Natural killer cell (primary cell): ENCODE measurements at regions not wholly inside any gene's neighbourhood (a gene's known extent, or its start where the extent isn't known, plus 50 kb on each side); places are given as distances from the start of the nearest gene placed in this dataset.

Experiments
- ATAC-seq, 3 donors: fragments of 150-1000 bp in 2 of 3; fragments of 200-7000 bp in 1 of 3; cut with Tn5 transposase; 1 replicate in 1 of 3; 2 replicates in 2 of 3; pipeline ENCODE4 v1.10.0; 2021; ENCODE audit warnings: mild to moderate bottlenecking in 2 of 3, moderate library complexity in 2 of 3
- DNase-seq, 2 donors: peaks; one replicate each; pipeline versions ENCODE4 v3.0.0 to v3.0.0-alpha.2; 2013 to 2021; ENCODE audit warnings: mixed read lengths in 1 of 2
- H3K27ac ChIP-seq: one replicate; pipeline ENCODE4 v1.5.1; 2013; ENCODE audit warnings: mild to moderate bottlenecking, low read length
- H3K27me3 ChIP-seq: one replicate; pipeline ENCODE4 v1.6.1; 2013; ENCODE audit warnings: low read length; ENCODE audit not compliant: control insufficient read depth, insufficient read depth
- H3K36me3 ChIP-seq: one replicate; pipeline ENCODE4 v1.6.1; 2013; ENCODE audit warnings: low read length; ENCODE audit not compliant: control insufficient read depth, insufficient read depth
- H3K4me1 ChIP-seq: one replicate; pipeline ENCODE4 v1.6.1; 2013; ENCODE audit warnings: low read length; ENCODE audit not compliant: control insufficient read depth, insufficient read depth
- H3K4me3 ChIP-seq: one replicate; pipeline ENCODE4 v1.5.1; 2013; ENCODE audit warnings: low read length
- H3K9me3 ChIP-seq: one replicate; pipeline ENCODE4 v1.6.1; 2013; ENCODE audit warnings: low read length; ENCODE audit not compliant: control insufficient read depth, insufficient read depth
- H3K27ac Mint-ChIP-seq, 2 donors: one replicate each; pipeline ENCODE4 v1.8.0; 2022; ENCODE audit warnings: mild to moderate bottlenecking in 2 of 2, mixed read lengths in 2 of 2, moderate library complexity in 1 of 2
- H3K27me3 Mint-ChIP-seq, 2 donors: one replicate each; pipeline ENCODE4 v1.8.0; 2022; ENCODE audit warnings: low read depth in 2 of 2, mixed read lengths in 2 of 2
- H3K36me3 Mint-ChIP-seq: one replicate; pipeline ENCODE4 v1.8.0; 2022; ENCODE audit warnings: mixed read lengths
- H3K4me1 Mint-ChIP-seq, 2 donors: one replicate each; pipeline ENCODE4 v1.8.0; 2022; ENCODE audit warnings: mixed read lengths in 2 of 2
- H3K4me3 Mint-ChIP-seq: one replicate; pipeline ENCODE4 v1.8.0; 2022; ENCODE audit warnings: mild to moderate bottlenecking, moderate library complexity, mixed read lengths
- H3K9me3 Mint-ChIP-seq, 2 donors: one replicate each; pipeline ENCODE4 v1.8.0; 2022; ENCODE audit warnings: mixed read lengths in 2 of 2
- WGBS: methylation state at CpG from one replicate; pipeline ENCODE4 v1.1.7; 2013; ENCODE audit warnings: missing lambda C conversion rate; ENCODE audit not compliant: insufficient coverage; 5-methylcytosine and 5-hydroxymethylcytosine counted together
- intact Hi-C: fragments of 100-400 bp; cut with micrococcal nuclease; formaldehyde crosslinking; loops from one replicate; pipeline ENCODE4 v1.14.2; 2022
- TF ChIP-seq, protein P1 (sequence below): fragments of 200-600 bp; IDR thresholded peaks from one replicate; pipeline ENCODE4 v1.8.0; 2022; ENCODE audit warnings: antibody characterized with exemption

DNA sequence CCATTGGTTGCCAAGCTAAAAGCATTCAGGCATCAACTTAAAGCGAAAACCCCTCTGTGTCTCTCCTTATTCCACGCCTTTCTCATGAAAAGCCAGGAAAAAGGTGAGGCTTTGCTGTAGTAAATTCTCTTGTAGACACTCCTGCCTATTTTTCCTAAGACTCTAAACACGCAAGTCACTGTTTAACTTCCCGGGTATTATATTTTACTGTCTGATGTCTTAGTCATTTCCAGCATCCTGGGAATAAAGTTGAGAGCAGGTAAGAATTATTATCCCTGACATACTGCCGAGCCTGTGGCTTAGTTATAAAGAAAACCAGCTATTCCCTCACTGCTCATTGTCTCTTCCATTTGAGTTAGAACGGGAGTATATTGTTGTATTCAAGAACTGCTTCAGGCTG, 112.4 kb upstream of the GATA6 start:
- TF ChIP-seq, protein P1, sequence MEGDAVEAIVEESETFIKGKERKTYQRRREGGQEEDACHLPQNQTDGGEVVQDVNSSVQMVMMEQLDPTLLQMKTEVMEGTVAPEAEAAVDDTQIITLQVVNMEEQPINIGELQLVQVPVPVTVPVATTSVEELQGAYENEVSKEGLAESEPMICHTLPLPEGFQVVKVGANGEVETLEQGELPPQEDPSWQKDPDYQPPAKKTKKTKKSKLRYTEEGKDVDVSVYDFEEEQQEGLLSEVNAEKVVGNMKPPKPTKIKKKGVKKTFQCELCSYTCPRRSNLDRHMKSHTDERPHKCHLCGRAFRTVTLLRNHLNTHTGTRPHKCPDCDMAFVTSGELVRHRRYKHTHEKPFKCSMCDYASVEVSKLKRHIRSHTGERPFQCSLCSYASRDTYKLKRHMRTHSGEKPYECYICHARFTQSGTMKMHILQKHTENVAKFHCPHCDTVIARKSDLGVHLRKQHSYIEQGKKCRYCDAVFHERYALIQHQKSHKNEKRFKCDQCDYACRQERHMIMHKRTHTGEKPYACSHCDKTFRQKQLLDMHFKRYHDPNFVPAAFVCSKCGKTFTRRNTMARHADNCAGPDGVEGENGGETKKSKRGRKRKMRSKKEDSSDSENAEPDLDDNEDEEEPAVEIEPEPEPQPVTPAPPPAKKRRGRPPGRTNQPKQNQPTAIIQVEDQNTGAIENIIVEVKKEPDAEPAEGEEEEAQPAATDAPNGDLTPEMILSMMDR, result no peak
- Histone ChIP-seq H3K27me3 (no peaks in the 10 kb centered on the region), H3K9me3 (no peaks in the 10 kb centered on the region), H3K4me3 (no peak overlapping the region), H3K27ac (no peak overlapping the region), H3K4me1 (no peaks in the 10 kb centered on the region), H3K36me3 (no peaks in the 10 kb centered on the region)
- no peak for DNase-seq
- WGBS, result 90% methylated on average over 6 of the region's 6 CpGs
- no peaks in the 10 kb centered on the region for H3K4me1 Mint-ChIP-seq
- H3K4me3 Mint-ChIP-seq, result no peak overlapping the region
- no peak overlapping the region for H3K27ac Mint-ChIP-seq
- intact Hi-C loops, result no loop called here
- H3K9me3 Mint-ChIP-seq, result no peaks in the 10 kb centered on the region
- H3K36me3 Mint-ChIP-seq, result no peaks in the 10 kb centered on the region
- ATAC-seq, result no peak
- no peaks in the 10 kb centered on the region for H3K27me3 Mint-ChIP-seq

GRCh38 chr18:22057908-22058527, 111.4 kb upstream of the GATA6 start:
- Histone ChIP-seq H3K36me3 (no peaks in the 10 kb centered on the region), H3K4me1 (no peaks in the 10 kb centered on the region), H3K9me3 (no peaks in the 10 kb centered on the region), H3K4me3 (no peak overlapping the region), H3K27me3 (no peaks in the 10 kb centered on the region), H3K27ac (no peak overlapping the region)
- H3K4me1 Mint-ChIP-seq, result no peaks in the 10 kb centered on the region
- DNase-seq, result no peak
- H3K27ac Mint-ChIP-seq, result no peak overlapping the region
- no peaks in the 10 kb centered on the region for H3K36me3 Mint-ChIP-seq
- intact Hi-C loops, result no loop called here
- no peak for ATAC-seq
- TF ChIP-seq, protein P1, result no peak
- H3K9me3 Mint-ChIP-seq, result no peaks in the 10 kb centered on the region
- no peak overlapping the region for H3K4me3 Mint-ChIP-seq
- H3K27me3 Mint-ChIP-seq, result peaks cover 0 to 6% of the 10 kb centered on the region in 2 donors
- WGBS, result 89% methylated on average over 5 of the region's 5 CpGs

DNA sequence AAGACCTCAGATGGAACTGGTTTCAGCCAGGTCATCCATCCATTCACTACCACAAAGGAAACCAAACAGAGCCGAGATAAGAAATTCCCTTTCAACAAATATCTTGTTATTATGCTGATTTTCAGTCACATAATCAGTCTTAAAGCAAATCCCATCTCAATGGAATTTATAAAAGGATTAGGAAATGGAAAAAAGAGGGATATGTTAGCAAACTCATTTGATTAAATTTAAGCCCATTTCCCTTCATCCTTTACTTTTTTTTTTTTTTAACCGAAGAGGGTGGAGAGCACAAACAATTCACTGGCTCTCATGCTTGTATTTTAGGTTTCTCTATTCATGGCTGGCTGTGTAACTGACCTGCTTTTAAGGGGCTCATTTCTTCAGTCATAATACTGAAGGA, 109.0 kb upstream of the GATA6 start:
- intact Hi-C loops, result no loop called here
- Histone ChIP-seq H3K4me3 (no peak overlapping the region), H3K9me3 (no peaks in the 10 kb centered on the region), H3K36me3 (no peaks in the 10 kb centered on the region), H3K27me3 (no peaks in the 10 kb centered on the region), H3K4me1 (no peaks in the 10 kb centered on the region), H3K27ac (no peak overlapping the region)
- WGBS, result no CpG with 5 or more reads among the region's 2 CpGs
- Mint-ChIP-seq H3K4me3 (no peak overlapping the region), H3K36me3 (no peaks in the 10 kb centered on the region), H3K4me1 (no peaks in the 10 kb centered on the region), H3K9me3 (no peaks in the 10 kb centered on the region), H3K27ac (no peak overlapping the region), H3K27me3 (peaks cover 0 to 6% of the 10 kb centered on the region in 2 donors)
- ATAC-seq (no peak), DNase-seq (no peak)
- TF ChIP-seq, protein P1, result no peak

GRCh38 chr18:22063102-22063501, 106.3 kb upstream of the GATA6 start:
- TF ChIP-seq, protein P1, result no peak
- no peak for DNase-seq
- H3K36me3 Mint-ChIP-seq, result no peaks in the 10 kb centered on the region
- peaks cover 0 to 7% of the 10 kb centered on the region in 2 donors for H3K27me3 Mint-ChIP-seq
- no peaks in the 10 kb centered on the region for H3K4me1 Mint-ChIP-seq
- Histone ChIP-seq H3K36me3 (no peaks in the 10 kb centered on the region), H3K9me3 (no peaks in the 10 kb centered on the region), H3K4me1 (no peaks in the 10 kb centered on the region), H3K4me3 (no peak overlapping the region), H3K27me3 (no peaks in the 10 kb centered on the region), H3K27ac (no peak overlapping the region)
- no peak overlapping the region for H3K4me3 Mint-ChIP-seq
- 79% methylated on average over 4 of the region's 4 CpGs for WGBS
- H3K9me3 Mint-ChIP-seq, result no peaks in the 10 kb centered on the region
- H3K27ac Mint-ChIP-seq, result no peak overlapping the region
- no peak for ATAC-seq
- intact Hi-C loops, result no loop called here
